WTC11 (cell line): ENCODE measurements at regions not wholly inside any gene's neighbourhood (a gene's known extent, or its start where the extent isn't known, plus 50 kb on each side); places are given as distances from the start of the nearest gene placed in this dataset.

Experiments
- ATAC-seq: fragments of 200-7000 bp; cut with Tn5 transposase; 2 replicates; pipeline ENCODE4 v1.10.0; 2021; ENCODE audit warnings: mild to moderate bottlenecking, moderate library complexity
- CTCF ChIA-PET: fragments of 300-600 bp; sonication (Branson Sonifier 250); formaldehyde crosslinking; loops from one replicate; lab custom pipeline; 2021; ENCODE audit warnings: antibody characterized with exemption; lab: Charles Lee
- POLR2A ChIA-PET: fragments of 350-600 bp; sonication (Branson Sonifier 250); formaldehyde crosslinking; loops from one replicate; lab custom pipeline; 2021; ENCODE audit warnings: antibody characterized with exemption; lab: Charles Lee
- DNase-seq: peaks from one replicate; pipeline ENCODE4 v3.0.0; 2021; ENCODE audit warnings: low spot score
- H3K27ac Mint-ChIP-seq: 2 replicates; pipeline ENCODE4 v1.8.0; 2021; ENCODE audit warnings: mixed read lengths
- H3K27me3 Mint-ChIP-seq: 2 replicates; pipeline ENCODE4 v1.8.0; 2021; ENCODE audit warnings: low read depth, mild to moderate bottlenecking, moderate library complexity, mixed read lengths
- H3K36me3 Mint-ChIP-seq: 2 replicates; pipeline ENCODE4 v1.8.0; 2021; ENCODE audit warnings: mixed read lengths
- H3K4me1 Mint-ChIP-seq: 2 replicates; pipeline ENCODE4 v1.8.0; 2022; ENCODE audit warnings: mixed read lengths
- H3K4me3 Mint-ChIP-seq: 2 replicates; pipeline ENCODE4 v1.8.0; 2021; ENCODE audit warnings: mild to moderate bottlenecking, moderate library complexity, mixed read lengths
- H3K9me3 Mint-ChIP-seq: 2 replicates; pipeline ENCODE4 v1.8.0; 2021; ENCODE audit warnings: mixed read lengths
- CREB1 ChIP-seq: sonication (generic); formaldehyde crosslinking; IDR thresholded peaks from 2 replicates; pipeline ENCODE4 v1.8.0; 2023; ENCODE audit warnings: mild to moderate bottlenecking, missing genetic modification reagents
- CREM ChIP-seq: sonication (generic); formaldehyde crosslinking; IDR thresholded peaks from 2 replicates; pipeline ENCODE4 v1.8.1; 2022; ENCODE audit warnings: mild to moderate bottlenecking, missing genetic modification reagents, moderate library complexity
- EMX1 ChIP-seq: fragments of 250-450 bp; sonication (Bioruptor Pico); IDR thresholded peaks from 2 replicates; pipeline ENCODE4 v1.8.0; 2021; ENCODE audit warnings: mild to moderate bottlenecking
- ETV6 ChIP-seq: sonication (generic); formaldehyde crosslinking; IDR thresholded peaks from 2 replicates; pipeline ENCODE4 v1.8.1; 2022; ENCODE audit warnings: mild to moderate bottlenecking, missing genetic modification reagents
- FOXK1 ChIP-seq: sonication (generic); formaldehyde crosslinking; IDR thresholded peaks from 2 replicates; pipeline ENCODE4 v1.8.0; 2022; ENCODE audit warnings: mild to moderate bottlenecking, moderate library complexity, missing genetic modification reagents
- GABPB1 ChIP-seq: sonication (generic); formaldehyde crosslinking; IDR thresholded peaks from 2 replicates; pipeline ENCODE4 v1.8.1; 2023; ENCODE audit warnings: mild to moderate bottlenecking, missing genetic modification reagents
- GRHL2 ChIP-seq: fragments of 250-450 bp; sonication (Bioruptor Pico); IDR thresholded peaks from 2 replicates; pipeline ENCODE4 v1.8.0; 2022; ENCODE audit warnings: mild to moderate bottlenecking, moderate library complexity; ENCODE audit not compliant: insufficient replicate concordance, severe bottlenecking
- JUN ChIP-seq: sonication (generic); formaldehyde crosslinking; IDR thresholded peaks from 2 replicates; pipeline ENCODE4 v1.8.0; 2023; ENCODE audit warnings: mild to moderate bottlenecking, missing genetic modification reagents
- SMAD4 ChIP-seq: sonication (generic); formaldehyde crosslinking; IDR thresholded peaks from 2 replicates; pipeline ENCODE4 v1.8.0; 2022; ENCODE audit warnings: mild to moderate bottlenecking, missing genetic modification reagents
- TEAD1 ChIP-seq: sonication (generic); formaldehyde crosslinking; IDR thresholded peaks from 2 replicates; pipeline ENCODE4 v1.8.0; 2022; ENCODE audit warnings: mild to moderate bottlenecking, missing genetic modification reagents
- ZNF121 ChIP-seq: sonication (generic); formaldehyde crosslinking; IDR thresholded peaks from 2 replicates; pipeline ENCODE4 v1.8.0; 2023; ENCODE audit warnings: missing genetic modification reagents
- ZNF671 ChIP-seq: fragments of 250-450 bp; sonication (Bioruptor Pico); IDR thresholded peaks from 2 replicates; pipeline ENCODE4 v1.8.0; 2021; ENCODE audit warnings: mild to moderate bottlenecking
- TF ChIP-seq, protein P1 (sequence below): sonication (generic); formaldehyde crosslinking; IDR thresholded peaks from 2 replicates; pipeline ENCODE4 v1.8.1; 2022; ENCODE audit warnings: mild to moderate bottlenecking, missing genetic modification reagents, moderate library complexity, borderline replicate concordance
- TF ChIP-seq, protein P2 (sequence below): fragments of 250-450 bp; sonication (Bioruptor Pico); IDR thresholded peaks from 2 replicates; pipeline ENCODE4 v1.8.0; 2021; ENCODE audit warnings: mild to moderate bottlenecking
- TF ChIP-seq, protein P3 (sequence below): sonication (generic); formaldehyde crosslinking; IDR thresholded peaks from 2 replicates; pipeline ENCODE4 v1.8.0; 2023; ENCODE audit warnings: missing genetic modification reagents, mild to moderate bottlenecking, borderline replicate concordance
- TF ChIP-seq, protein P4 (sequence below): fragments of 250-450 bp; sonication (Bioruptor Pico); IDR thresholded peaks from 2 replicates; pipeline ENCODE4 v1.9.0; 2021; ENCODE audit warnings: moderate library complexity, mild to moderate bottlenecking, inconsistent platforms, borderline replicate concordance
- TF ChIP-seq, protein P5 (sequence below): sonication (generic); formaldehyde crosslinking; IDR thresholded peaks from 2 replicates; pipeline ENCODE4 v1.8.0; 2022; ENCODE audit warnings: mild to moderate bottlenecking, missing genetic modification reagents
- TF ChIP-seq, protein P6 (sequence below): sonication (generic); formaldehyde crosslinking; conservative IDR thresholded peaks from 2 replicates; pipeline ENCODE4 v1.8.1; 2022; ENCODE audit warnings: mild to moderate bottlenecking, missing genetic modification reagents
- TF ChIP-seq, protein P7 (sequence below): sonication (generic); formaldehyde crosslinking; IDR thresholded peaks from 2 replicates; pipeline ENCODE4 v1.8.1; 2022; ENCODE audit warnings: low read depth, missing genetic modification reagents, borderline replicate concordance

DNA sequence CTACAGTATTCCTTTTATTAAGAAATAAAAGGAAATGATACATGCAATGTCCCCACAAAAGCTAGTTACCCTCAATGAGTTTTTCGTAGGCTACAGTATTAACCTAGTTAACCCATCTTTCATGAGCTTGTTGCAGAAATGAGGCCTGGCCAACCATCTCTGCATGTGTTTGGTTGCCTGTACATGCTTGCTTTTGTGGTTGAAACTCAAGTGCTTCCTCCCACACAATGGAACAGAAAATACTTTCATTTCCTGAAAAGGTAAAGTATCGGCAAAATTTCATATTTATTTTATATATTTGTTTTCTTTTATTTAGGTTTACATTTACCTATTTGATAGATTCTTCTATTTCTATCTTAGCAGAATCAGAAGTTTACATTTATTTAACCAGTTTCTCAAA, 214.6 kb upstream of the FAM241A start:
- no peak for DNase-seq
- no peaks in the 10 kb centered on the region for H3K9me3 Mint-ChIP-seq
- ChIA-PET CTCF (interaction anchor here (2.1 kb wide), 1 partner anchor 76 kb away, joined by 8 read pairs; no protein-coding TSS in a partner anchor), POLR2A (no interaction called here)
- peaks cover 14% of the 10 kb centered on the region for H3K4me1 Mint-ChIP-seq
- no peak overlapping the region for H3K4me3 Mint-ChIP-seq
- no peaks in the 10 kb centered on the region for H3K36me3 Mint-ChIP-seq
- H3K27me3 Mint-ChIP-seq: no peaks in the 10 kb centered on the region
- H3K27ac Mint-ChIP-seq: no peak overlapping the region
- ATAC-seq: no peak
- TF ChIP-seq GABPB1 (no peak), GRHL2 (CRISPR knock-in tag) (no peak), JUN (CRISPR knock-in tag) (no peak), CREB1 (no peak), ETV6 (CRISPR knock-in tag) (no peak), TEAD1 (CRISPR knock-in tag) (no peak), EMX1 (CRISPR knock-in tag) (no peak), ZNF121 (CRISPR knock-in tag) (no peak), ZNF671 (CRISPR knock-in tag) (no peak), CREM (no peak), FOXK1 (CRISPR knock-in tag) (no peak), SMAD4 (CRISPR knock-in tag) (no peak)
- TF ChIP-seq, protein P1, sequence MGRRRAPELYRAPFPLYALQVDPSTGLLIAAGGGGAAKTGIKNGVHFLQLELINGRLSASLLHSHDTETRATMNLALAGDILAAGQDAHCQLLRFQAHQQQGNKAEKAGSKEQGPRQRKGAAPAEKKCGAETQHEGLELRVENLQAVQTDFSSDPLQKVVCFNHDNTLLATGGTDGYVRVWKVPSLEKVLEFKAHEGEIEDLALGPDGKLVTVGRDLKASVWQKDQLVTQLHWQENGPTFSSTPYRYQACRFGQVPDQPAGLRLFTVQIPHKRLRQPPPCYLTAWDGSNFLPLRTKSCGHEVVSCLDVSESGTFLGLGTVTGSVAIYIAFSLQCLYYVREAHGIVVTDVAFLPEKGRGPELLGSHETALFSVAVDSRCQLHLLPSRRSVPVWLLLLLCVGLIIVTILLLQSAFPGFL (CRISPR knock-in tag): no peak
- TF ChIP-seq, protein P2, sequence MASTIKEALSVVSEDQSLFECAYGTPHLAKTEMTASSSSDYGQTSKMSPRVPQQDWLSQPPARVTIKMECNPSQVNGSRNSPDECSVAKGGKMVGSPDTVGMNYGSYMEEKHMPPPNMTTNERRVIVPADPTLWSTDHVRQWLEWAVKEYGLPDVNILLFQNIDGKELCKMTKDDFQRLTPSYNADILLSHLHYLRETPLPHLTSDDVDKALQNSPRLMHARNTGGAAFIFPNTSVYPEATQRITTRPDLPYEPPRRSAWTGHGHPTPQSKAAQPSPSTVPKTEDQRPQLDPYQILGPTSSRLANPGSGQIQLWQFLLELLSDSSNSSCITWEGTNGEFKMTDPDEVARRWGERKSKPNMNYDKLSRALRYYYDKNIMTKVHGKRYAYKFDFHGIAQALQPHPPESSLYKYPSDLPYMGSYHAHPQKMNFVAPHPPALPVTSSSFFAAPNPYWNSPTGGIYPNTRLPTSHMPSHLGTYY: no peak
- TF ChIP-seq, protein P3, sequence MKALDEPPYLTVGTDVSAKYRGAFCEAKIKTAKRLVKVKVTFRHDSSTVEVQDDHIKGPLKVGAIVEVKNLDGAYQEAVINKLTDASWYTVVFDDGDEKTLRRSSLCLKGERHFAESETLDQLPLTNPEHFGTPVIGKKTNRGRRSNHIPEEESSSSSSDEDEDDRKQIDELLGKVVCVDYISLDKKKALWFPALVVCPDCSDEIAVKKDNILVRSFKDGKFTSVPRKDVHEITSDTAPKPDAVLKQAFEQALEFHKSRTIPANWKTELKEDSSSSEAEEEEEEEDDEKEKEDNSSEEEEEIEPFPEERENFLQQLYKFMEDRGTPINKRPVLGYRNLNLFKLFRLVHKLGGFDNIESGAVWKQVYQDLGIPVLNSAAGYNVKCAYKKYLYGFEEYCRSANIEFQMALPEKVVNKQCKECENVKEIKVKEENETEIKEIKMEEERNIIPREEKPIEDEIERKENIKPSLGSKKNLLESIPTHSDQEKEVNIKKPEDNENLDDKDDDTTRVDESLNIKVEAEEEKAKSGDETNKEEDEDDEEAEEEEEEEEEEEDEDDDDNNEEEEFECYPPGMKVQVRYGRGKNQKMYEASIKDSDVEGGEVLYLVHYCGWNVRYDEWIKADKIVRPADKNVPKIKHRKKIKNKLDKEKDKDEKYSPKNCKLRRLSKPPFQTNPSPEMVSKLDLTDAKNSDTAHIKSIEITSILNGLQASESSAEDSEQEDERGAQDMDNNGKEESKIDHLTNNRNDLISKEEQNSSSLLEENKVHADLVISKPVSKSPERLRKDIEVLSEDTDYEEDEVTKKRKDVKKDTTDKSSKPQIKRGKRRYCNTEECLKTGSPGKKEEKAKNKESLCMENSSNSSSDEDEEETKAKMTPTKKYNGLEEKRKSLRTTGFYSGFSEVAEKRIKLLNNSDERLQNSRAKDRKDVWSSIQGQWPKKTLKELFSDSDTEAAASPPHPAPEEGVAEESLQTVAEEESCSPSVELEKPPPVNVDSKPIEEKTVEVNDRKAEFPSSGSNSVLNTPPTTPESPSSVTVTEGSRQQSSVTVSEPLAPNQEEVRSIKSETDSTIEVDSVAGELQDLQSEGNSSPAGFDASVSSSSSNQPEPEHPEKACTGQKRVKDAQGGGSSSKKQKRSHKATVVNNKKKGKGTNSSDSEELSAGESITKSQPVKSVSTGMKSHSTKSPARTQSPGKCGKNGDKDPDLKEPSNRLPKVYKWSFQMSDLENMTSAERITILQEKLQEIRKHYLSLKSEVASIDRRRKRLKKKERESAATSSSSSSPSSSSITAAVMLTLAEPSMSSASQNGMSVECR (CRISPR knock-in tag): no peak
- TF ChIP-seq, protein P4, sequence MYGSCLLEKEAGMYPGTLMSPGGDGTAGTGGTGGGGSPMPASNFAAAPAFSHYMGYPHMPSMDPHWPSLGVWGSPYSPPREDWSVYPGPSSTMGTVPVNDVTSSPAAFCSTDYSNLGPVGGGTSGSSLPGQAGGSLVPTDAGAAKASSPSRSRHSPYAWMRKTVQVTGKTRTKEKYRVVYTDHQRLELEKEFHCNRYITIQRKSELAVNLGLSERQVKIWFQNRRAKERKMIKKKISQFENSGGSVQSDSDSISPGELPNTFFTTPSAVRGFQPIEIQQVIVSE (CRISPR knock-in tag): no peak
- TF ChIP-seq, protein P5, sequence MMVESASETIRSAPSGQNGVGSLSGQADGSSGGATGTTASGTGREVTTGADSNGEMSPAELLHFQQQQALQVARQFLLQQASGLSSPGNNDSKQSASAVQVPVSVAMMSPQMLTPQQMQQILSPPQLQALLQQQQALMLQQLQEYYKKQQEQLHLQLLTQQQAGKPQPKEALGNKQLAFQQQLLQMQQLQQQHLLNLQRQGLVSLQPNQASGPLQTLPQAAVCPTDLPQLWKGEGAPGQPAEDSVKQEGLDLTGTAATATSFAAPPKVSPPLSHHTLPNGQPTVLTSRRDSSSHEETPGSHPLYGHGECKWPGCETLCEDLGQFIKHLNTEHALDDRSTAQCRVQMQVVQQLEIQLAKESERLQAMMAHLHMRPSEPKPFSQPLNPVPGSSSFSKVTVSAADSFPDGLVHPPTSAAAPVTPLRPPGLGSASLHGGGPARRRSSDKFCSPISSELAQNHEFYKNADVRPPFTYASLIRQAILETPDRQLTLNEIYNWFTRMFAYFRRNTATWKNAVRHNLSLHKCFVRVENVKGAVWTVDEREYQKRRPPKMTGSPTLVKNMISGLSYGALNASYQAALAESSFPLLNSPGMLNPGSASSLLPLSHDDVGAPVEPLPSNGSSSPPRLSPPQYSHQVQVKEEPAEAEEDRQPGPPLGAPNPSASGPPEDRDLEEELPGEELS (CRISPR knock-in tag): no peak
- TF ChIP-seq, protein P6, sequence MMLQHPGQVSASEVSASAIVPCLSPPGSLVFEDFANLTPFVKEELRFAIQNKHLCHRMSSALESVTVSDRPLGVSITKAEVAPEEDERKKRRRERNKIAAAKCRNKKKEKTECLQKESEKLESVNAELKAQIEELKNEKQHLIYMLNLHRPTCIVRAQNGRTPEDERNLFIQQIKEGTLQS (CRISPR knock-in tag): no peak
- TF ChIP-seq, protein P7, sequence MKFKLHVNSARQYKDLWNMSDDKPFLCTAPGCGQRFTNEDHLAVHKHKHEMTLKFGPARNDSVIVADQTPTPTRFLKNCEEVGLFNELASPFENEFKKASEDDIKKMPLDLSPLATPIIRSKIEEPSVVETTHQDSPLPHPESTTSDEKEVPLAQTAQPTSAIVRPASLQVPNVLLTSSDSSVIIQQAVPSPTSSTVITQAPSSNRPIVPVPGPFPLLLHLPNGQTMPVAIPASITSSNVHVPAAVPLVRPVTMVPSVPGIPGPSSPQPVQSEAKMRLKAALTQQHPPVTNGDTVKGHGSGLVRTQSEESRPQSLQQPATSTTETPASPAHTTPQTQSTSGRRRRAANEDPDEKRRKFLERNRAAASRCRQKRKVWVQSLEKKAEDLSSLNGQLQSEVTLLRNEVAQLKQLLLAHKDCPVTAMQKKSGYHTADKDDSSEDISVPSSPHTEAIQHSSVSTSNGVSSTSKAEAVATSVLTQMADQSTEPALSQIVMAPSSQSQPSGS (CRISPR knock-in tag): no peak
- TF ChIP-seq, all 79 proteins: peak for 0
